GM21786 (cell line): ENCODE measurements at regions not wholly inside any gene's neighbourhood (a gene's known extent, or its start where the extent isn't known, plus 50 kb on each side); places are given as distances from the start of the nearest gene placed in this dataset.

ENCODE experiments used
- ATAC-seq: cut with Tn5 transposase; IDR thresholded peaks from one replicate; pipeline ENCODE4 v1.9.1; 2021; ENCODE audit not compliant: unreplicated experiment

- ATAC-seq, result no peak
Observed at GRCh38 chr16:73546341-73546845, 498.5 kb upstream of the ZFHX3 start.

- no peak for ATAC-seq
Observed at GRCh38 chr16:73545755-73546154, 497.8 kb upstream of the ZFHX3 start.

- no peak for ATAC-seq
Observed at GRCh38 chr16:73545290-73545689, 497.4 kb upstream of the ZFHX3 start.

- ATAC-seq, result no peak
Observed at GRCh38 chr16:73544826-73545225, 496.9 kb upstream of the ZFHX3 start.

- no peak for ATAC-seq
Observed at GRCh38 chr16:73543970-73544599, 496.2 kb upstream of the ZFHX3 start.

- no peak for ATAC-seq
Observed at GRCh38 chr16:73543331-73543969, 495.5 kb upstream of the ZFHX3 start.

- no peak for ATAC-seq
Observed at GRCh38 chr16:73542885-73543284, 495.0 kb upstream of the ZFHX3 start.

GRCh38 chr16:73537921-73538320 is 490.0 kb upstream of the ZFHX3 start:
- no peak for ATAC-seq

GRCh38 chr16:73536931-73537330 is 489.0 kb upstream of the ZFHX3 start:
- no peak for ATAC-seq

GRCh38 chr16:73531021-73531420 is 483.1 kb upstream of the ZFHX3 start:
- no peak for ATAC-seq

GRCh38 chr16:73530529-73530928 is 482.6 kb upstream of the ZFHX3 start:
- ATAC-seq, result no peak

GRCh38 chr16:73529303-73530012 is 481.5 kb upstream of the ZFHX3 start:
- no peak for ATAC-seq

- no peak for ATAC-seq
Observed at GRCh38 chr16:73527187-73527586, 479.3 kb upstream of the ZFHX3 start.

- ATAC-seq, result no peak
Observed at GRCh38 chr16:73526011-73526804, 478.3 kb upstream of the ZFHX3 start.

- no peak for ATAC-seq
Observed at GRCh38 chr16:73523209-73523608, 475.3 kb upstream of the ZFHX3 start.

- no peak for ATAC-seq
Observed at GRCh38 chr16:73521499-73521898, 473.6 kb upstream of the ZFHX3 start.

GRCh38 chr16:73515616-73516015 is 467.7 kb upstream of the ZFHX3 start:
- no peak for ATAC-seq

GRCh38 chr16:73510852-73511251 is 462.9 kb upstream of the ZFHX3 start:
- ATAC-seq, result no peak

- no peak for ATAC-seq
Observed at GRCh38 chr16:73506568-73507056, 458.7 kb upstream of the ZFHX3 start.

GRCh38 chr16:73505577-73505976 is 457.6 kb upstream of the ZFHX3 start:
- no peak for ATAC-seq
